ENCODE measurements at regions not wholly inside any gene's neighbourhood (a gene's known extent, or its start where the extent isn't known, plus 50 kb on each side); places are given as distances from the start of the nearest gene placed in this dataset.
"Not testable (repeated sequence)": the region's sequence is repeated elsewhere in the genome, so short reads cannot be mapped to it uniquely, and the experiment has no call there.

DNA sequence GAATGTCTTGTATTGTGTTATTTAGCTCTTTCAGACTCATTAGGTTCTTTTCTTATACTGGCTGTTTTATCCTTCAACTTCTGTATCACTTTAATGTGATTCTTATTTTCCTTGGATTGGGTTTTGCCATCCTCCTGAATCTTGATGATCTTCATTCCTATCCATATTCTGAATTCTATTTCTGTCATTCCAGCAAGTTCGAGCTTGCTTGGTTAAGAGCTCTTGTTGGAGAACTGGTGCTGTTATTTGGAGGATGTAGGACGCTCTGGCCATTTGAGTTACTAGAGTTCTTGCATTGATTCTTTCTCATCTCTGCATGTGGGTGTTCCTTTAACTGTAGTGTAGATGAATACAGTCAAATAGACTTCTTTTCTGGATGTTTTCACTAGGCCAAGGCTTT lies 142.3 kb upstream of the SLC38A2 start:
- no peak for DNase-seq

DNA sequence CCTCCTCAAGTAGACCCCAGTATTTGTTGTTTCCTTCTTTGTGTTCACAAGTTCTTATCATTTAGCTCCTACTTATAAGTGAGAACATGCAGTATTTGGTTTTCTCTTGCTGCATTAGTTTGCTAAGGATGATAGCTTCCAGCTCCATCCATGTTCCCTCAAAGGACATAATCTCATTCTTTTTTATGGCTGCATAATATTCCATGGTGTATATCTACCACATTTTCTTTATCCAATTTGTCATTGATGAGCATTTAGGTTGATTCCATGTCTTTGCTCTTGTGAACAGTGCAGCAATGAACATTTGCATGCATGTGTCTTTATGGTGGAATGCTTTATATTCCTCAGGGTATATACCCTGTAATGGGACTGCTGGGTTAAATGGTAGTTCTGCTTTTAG lies 137.7 kb upstream of the SLC38A2 start:
- DNase-seq = not testable (repeated sequence)

DNA sequence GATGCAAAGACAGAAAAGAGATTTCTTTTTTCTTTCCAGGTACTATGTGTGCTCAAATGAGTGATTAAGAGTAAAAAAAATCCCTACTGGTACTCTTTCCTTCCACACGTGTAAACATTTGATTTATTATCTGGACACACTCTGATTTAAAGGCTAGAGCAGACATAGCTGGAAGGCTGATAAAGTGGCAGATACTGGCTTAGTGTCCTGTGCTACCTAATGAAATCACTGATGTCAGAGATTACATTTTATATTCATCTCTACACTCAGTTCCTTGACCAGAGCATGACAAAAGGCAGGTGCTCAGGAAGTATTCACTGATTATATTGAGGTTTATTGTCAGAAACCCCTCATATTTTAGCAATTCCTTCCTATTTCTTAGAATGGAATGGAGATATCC lies 136.6 kb upstream of the SLC38A2 start:
- DNase-seq = no peak

DNA sequence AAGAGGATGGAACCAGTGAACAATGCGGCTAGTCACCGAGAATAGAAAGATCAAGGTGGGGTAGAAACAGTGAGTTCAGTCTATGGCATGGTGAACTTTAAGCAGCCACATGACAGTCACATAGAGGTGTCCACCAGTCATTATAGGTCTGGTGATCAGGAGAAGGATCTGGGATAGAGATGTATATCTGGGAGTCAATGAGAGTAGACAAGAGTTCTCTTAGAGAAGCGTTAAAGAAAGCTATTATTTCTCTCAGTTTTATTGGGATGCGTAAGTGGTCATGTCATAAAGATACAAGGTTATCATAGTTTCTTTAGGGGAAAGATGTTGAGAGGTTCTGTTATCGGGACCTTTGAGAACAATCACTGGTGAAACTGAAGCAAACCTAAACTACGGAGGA lies 136.1 kb upstream of the SLC38A2 start:
- no peak for DNase-seq

DNA sequence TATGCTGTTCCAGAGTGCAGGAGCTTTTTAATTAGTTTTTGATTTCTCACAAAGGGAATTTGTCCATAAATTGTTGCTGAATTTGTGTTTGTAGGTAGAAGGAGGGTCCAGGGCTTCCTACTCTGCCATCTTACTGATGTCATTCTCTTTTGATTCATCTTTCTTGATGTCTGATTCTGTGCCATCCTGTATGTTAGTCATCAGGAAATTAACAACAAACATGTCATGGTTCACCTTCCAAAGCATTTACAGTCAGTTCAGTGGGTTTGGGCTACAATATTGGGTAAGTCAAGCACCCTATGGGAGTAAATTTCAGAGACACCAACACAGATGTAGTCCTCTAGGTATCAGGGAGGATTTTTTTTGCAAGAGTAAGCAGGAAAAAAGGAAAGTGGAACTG lies 135.2 kb upstream of the SLC38A2 start:
- no peak for DNase-seq

DNA sequence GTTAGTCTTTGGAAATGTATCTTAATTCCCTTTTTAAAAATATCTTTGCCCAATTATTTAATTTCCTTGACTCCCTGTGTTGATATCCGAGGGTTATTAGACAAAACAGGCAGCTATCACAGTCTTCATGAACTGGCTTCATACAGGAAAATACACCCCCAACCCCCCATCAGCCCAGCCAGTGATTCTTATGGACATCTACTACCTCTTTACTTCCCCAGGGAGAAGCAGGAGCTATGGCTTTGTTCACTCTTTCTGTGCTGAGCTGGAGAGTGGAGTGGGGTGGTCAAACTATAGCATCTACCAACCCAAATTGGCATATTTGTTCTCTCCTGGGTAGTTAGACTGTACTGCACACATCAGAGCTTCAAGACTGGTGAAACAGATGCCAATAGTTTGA lies 134.4 kb upstream of the SLC38A2 start:
- no peak for DNase-seq

DNA sequence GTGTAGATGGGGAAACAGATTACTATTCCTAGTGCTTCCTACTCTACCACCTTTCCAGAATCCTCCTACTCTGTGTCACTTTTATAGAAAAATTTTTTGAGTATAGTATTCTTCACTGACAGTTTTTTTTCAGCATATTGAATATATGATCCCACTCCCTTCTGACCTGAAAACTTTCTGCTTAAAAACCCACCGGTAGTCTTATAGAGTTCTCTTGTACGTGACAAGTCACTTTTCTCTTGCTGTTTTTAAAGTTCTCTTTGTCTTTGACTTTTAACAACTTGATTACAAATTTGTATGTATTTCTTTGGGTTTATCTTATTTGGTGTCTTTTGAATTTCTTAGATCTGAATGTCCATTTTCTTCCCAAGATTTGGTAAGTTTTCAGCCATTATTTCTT lies 133.6 kb upstream of the SLC38A2 start:
- DNase-seq = no peak

DNA sequence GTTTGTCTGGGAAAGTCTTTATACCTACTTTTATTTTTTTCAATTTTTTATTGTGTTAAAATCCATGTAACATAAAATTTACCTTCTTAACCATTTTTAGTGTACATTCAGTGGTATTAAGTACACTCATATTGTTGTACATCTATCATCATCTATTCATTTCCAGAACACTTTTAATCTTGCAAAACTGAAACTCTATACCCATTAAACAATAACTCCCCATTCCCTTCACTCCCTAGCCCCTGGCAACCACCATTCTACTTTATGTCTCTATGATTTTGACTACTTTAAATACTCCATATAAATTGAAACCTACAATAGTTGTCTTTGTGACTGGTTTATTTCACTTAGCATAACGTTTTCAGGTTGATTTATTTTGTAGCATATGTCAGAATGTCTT lies 131.9 kb upstream of the SLC38A2 start:
- no peak for DNase-seq

DNA sequence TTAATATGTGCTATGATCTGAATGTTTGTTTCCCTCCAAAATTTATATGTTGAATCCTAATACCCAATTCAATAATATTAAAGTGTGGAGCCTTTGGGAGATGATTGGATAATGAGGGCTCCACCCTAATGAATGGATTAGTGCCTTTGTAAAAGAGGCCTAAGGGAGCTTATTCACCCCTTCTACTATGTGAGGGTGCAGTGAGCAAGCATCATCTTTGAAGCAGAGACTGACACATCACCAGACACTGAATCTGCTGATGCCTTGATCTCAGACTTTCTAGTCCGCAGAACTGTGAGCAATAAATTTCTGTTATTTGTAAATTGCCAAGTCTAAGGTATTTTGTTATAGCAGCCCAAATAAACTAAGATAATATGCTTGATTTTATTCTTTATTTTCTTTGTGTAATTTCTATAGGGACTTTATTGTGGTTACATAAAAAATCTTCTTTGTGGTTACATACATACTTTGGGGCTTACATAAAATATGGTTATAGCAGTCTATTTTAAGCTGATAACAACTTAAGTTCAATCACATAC lies 131.1 kb upstream of the SLC38A2 start:
- DNase-seq = no peak

DNA sequence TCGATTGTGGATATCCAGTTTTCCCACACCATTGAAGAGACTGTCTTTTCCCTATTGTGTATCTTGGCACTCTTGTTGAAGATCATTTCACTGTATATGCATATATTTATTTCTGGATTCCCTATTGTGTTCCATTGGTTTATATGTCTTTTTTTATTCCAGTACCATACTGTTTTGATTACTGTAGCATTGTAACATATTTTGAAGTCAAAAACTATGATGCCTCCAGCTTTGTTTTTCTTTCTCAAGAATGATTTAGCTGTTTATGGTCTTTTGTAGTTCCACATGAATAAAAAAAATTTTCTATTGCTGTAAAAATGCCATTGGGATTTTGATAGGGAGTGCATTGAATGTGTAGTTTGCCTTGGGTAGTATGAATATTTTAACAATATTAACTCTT lies 128.1 kb upstream of the SLC38A2 start:
- DNase-seq = no peak

DNA sequence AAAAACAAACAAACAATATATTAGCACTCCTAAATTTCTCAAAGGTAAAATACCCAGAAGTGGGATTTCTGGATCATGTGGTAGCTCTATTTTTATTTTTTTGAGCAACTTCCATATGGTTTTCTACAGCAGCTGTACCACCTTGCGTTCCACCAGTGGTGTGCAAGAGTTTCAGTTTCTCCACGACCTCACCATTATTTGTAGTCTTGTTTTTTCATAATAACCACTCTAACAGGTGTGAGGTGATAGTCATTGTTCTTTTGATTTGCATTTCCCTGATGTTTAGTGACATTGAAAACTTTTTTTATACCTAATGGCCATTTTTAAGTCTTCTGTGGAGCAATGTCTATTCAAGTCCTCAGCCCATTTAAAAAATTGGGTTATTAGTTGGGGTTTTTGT lies 127.3 kb upstream of the SLC38A2 start:
- no peak for DNase-seq

DNA sequence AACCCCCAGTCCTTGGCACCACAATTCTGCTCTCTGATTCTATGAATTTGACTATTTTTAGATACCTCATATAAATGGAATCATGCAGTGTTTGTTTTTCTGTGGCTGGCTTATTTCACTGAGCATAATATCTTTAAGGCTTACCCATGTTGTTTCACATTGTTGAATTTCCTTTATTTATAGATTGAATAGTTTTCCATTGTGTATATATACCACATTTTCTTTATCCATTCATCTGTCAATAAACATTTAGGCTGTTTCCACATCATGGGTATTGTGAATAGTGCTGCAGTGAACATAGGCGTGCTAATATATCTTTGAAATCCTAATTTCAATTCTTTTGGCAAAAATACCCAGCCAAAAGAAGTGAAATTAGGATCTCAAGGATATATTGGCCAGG lies 126.7 kb upstream of the SLC38A2 start:
- DNase-seq = no peak

DNA sequence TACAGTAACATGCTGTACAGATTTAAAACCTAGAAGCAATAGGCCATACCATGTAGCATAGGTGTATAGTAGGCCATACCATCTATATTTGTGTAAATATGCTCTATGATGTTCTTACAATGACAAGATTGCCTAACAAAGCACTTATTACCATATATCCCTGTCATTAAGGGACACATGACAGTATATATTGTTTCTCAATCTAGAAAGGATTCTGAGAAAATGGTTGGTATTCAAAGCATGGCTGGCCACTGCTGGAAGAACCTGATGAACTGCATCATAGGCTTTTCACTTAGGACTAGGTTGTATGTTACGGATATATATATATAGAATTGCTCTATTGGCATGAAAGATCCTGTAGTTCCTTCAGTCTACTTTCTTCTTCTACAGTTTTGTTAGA lies 125.2 kb upstream of the SLC38A2 start:
- no peak for DNase-seq

DNA sequence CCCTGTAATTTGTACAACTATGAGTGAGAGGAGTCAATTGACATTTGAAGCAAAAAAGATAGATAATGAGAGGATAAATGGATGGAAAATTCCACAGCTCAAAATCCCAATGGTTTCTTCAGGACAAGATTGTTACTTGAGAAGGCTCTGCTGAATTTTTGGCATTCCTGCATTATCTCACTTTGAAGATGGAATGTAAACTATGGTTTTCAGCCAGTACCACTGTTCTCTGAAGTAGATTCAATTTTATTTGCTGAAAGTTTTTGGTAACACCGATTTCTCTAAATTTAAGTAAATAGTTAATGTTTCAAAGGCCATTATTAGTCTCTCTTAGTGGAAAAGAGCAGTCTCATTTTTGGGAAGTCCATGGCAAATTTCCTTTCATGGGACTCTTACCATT lies 121.9 kb upstream of the SLC38A2 start:
- no peak for DNase-seq

DNA sequence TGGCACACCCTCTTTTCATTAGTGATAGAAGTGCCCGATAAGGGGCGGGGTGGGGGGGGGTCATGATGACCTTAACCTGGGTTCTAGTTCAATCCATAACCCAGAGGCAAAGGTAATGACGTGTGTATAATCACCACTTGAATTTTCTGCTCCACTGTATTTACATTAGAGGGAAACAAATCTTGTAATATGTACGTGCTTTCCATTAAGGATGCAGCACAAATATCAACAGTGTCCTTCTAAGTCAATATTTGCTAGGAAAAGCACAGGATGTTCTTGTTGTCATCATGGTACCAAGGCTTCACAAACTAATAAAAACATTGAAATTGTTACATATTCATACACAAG lies 121.2 kb upstream of the SLC38A2 start:
- DNase-seq = no peak

DNA sequence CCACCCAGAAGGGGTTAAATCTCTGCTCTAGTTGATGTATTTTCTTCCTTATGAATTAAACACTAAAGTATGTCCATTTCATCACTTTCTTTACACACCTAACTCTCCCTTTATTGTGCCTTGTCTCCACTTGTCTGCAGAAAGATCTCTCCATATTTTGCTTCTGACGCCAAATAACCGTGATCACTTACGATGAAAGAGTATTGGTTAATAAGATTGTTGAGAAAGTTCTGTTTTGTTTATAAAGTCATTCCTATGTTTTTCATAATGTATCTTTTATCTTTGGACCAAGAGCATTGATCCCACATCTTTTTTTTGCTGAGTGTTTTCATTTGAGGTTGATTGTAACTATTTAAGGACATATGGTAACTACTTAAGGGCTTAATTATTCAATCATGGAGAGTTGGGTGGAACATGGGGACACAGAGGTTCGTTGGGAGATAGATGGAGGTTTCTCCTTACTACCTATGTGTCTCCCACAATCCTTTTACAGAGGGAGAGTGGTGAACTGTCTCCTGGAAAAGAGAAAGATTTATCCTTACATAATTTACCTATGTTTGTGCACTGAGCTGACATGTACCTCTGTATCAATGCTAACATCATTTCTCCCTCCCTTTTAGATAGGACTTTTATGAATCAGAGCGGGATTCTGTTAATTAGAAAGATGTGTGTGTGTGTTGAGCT lies 120.7 kb upstream of the SLC38A2 start:
- no peak for DNase-seq

DNA sequence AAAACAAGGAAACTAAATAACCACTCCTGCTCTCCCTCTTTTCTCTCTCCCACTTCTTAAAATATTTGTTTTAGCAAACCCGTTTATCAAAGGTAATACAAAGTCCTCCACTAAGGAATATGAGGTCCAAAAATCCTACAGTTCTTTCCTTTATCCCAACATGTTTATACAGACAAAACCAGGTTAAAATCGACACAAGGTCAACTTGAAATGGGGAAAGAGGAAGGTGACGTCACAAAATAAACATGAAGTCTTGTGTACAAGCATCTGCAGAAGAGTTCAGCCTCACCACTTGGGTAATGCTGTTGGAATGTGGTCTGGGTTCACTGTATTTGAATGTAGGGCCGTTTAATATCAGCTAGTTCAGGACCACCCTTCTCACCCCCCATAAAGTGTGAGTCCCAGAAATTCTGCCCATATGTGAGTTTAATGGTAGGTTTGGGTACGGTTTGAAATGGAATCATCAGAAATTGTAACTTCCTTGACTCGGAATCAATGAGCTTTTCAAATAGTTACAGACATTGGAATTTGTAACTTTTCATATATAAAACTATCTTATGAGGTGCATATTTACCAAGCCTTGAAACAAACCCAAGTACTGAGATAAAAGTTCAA lies 120.0 kb upstream of the SLC38A2 start:
- no peak for DNase-seq

DNA sequence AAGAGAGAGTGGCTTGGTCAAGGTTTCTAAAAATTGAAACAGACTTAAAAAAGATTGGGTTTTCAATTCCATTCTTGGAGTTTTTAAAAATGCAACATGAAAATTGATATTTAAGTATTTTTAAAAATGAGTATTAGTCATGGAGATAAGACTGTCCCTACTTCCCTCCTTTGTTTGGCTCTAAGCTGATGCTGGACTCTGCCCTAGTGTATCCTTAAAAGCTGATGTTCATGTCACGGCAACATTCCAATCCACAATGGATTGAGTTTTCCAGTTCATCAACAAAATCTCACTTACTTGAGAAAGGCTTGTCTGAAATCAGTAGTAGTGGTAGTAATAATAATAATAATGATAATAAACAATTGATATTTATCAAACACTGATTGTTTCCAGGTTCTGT lies 119.0 kb upstream of the SLC38A2 start:
- no peak for DNase-seq

DNA sequence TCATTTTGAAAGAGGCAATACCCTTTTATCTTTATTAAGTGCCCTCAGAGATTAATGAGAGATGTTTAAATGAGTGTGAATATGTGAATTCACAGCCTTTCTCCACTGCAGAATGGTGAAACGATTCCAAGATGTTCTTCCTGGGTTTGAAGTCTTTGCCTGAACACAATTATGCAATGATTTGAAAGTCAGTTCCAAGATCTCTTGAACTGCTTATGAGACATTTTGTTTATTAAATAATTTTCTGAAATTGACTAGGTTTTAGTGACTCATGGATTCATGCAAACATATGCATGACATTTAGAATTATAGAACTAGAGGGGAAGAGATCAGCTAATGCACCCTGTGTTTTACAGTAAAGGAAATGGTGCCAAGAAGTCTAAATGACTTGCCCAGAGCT lies 118.1 kb upstream of the SLC38A2 start:
- DNase-seq = no peak

DNA sequence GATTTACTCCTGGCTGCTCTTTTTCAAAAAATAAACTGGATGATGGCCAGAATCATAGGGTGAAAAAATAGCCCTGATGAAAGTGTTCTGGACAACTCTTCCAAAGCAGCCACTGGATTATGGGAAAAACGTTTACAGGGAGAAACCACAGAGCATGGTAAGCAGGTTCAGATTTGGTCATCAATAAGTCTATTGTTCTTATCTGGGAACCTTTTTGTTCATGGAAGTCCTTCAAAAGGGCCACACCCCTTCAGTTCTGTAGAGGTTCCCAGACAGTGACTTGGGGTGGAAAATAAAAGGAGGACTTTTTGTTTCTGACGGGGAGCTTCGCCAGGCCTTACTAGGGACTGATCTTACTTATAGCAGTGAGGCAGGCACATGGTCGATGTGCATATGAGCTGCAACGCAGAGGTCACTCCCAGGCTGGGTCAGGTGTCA lies 117.4 kb upstream of the SLC38A2 start:
- no peak for DNase-seq

DNA sequence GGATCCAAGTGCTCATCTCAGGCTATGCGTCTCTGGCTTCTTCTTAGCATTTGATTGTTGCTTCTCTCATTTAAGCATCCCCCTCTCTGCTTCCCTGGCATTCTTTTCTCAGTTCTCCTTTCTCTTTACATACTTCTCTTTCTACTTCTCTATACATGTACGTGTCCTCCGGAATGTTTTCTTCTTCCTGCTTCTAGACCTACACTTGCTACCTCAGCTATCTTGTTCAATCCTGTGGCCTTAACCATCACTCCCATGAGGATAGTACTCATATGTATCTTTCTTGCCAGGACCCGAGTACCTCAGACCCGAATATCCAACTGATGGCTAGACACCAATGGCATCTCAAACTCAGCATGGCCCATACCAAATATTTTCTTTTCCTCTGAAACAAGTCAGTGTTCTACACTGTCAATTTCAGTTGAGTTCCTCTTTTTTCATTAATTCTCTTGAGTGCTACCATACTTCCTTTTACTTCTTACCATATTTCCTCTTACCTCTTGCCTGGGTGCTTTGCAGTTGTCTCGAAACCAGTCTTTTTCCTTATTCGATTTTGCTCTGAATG lies 115.1 kb upstream of the SLC38A2 start:
- no peak for DNase-seq

DNA sequence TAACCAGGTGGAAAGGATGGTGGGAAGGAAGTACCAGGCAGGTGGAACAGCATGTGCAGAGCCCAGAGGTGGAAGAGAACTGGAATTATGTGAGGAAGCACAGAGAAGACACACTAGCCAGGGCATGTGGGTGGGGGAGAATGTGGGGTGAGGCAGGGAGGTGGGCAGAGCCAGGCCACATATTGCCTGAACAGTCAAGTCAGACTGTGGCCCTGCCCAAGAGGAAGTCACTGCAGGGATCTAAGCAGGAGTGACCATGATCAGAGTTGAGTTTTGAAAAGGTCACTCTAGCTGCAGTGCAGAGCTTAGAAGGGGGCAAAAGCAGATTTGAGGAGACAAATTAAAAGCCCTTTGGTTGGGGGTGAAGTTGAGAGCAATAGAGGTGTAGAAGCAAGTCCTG lies 114.0 kb upstream of the SLC38A2 start:
- DNase-seq = no peak

DNA sequence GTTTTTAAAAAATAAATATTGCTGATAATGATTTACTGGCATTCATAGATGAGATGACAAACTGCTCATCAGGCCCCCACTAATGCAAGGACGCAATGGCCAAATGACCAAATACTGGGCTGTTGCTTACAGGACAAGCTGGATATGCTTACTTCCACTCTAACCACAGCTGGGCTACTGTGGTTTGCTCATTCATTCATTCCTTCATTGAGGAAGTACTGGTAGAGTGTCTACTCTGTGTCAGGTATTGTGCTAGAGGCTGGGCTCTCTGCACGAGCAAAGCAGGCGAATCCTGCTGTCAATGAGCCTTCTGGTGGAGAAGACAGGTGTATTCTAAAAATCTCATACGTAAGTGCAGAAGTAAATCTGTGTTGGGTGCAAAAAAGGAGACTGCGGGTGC lies 113.3 kb upstream of the SLC38A2 start:
- no peak for DNase-seq

DNA sequence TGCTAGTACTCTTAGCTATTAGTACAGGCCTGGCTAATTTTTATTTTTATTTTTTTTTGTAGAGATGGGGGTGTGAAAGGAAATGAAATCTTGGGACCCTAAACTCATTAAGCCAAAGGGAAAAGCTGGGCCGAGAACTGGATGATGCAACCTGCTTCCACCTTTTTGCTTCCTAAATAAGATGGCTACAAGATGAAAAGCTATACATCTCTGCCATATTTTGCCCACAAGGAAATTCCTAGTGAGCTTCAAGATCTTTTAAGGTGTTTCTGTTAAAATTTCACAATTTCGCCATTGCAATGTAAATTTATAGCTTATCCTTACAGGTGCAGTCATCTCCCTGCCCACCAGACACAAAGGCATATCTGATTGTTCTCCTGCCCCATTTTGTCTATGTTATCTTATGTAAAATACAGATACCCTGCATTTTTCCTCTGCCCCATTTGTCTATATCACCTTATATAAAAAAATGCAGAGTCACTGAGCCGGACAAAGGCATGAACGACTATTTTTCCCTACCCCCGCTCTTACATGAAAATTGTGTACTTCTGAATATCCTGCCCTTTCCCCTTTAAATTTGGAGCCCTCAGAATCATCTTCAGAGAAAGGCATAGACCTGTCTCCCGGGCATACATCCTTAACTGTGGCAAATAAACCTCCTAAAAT lies 112.0 kb upstream of the SLC38A2 start:
- no peak for DNase-seq

All from COR-L47 (cell line).